VCaP (cell line): ENCODE measurements at regions not wholly inside any gene's neighbourhood (a gene's known extent, or its start where the extent isn't known, plus 50 kb on each side); places are given as distances from the start of the nearest gene placed in this dataset.

Source experiments
- H3K27ac ChIP-seq: fragments of 450-650 bp; 2 replicates; pipeline ENCODE4 v1.5.1; 2017
- TF ChIP-seq, protein P1 (sequence below): fragments of 450-650 bp; conservative IDR thresholded peaks from 2 replicates; pipeline ENCODE4 v1.5.1; 2017; ENCODE audit warnings: mild to moderate bottlenecking, moderate library complexity

DNA sequence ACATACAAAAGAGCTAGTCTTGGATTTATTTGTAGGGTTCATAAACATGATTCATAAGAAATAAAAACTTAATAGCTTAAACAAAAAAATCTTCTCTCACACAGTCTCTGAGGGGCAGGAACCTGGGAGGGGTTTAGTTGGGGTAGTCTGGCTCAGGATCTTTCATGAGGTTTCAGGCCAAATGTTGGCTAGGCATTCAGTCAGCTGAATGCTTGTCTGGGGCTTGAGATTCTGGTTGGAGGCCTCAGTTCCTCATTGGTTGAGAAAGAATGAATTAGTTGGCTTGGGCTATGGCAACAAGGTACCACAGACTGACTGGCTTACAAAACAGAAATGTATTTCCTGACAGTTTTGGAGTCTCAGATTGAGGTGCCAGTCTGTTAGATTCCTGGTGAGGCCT lies 74.3 kb downstream of the ANKRD7 start:
- TF ChIP-seq, protein P1, sequence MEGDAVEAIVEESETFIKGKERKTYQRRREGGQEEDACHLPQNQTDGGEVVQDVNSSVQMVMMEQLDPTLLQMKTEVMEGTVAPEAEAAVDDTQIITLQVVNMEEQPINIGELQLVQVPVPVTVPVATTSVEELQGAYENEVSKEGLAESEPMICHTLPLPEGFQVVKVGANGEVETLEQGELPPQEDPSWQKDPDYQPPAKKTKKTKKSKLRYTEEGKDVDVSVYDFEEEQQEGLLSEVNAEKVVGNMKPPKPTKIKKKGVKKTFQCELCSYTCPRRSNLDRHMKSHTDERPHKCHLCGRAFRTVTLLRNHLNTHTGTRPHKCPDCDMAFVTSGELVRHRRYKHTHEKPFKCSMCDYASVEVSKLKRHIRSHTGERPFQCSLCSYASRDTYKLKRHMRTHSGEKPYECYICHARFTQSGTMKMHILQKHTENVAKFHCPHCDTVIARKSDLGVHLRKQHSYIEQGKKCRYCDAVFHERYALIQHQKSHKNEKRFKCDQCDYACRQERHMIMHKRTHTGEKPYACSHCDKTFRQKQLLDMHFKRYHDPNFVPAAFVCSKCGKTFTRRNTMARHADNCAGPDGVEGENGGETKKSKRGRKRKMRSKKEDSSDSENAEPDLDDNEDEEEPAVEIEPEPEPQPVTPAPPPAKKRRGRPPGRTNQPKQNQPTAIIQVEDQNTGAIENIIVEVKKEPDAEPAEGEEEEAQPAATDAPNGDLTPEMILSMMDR = no peak
- no peak overlapping the region for H3K27ac ChIP-seq

DNA sequence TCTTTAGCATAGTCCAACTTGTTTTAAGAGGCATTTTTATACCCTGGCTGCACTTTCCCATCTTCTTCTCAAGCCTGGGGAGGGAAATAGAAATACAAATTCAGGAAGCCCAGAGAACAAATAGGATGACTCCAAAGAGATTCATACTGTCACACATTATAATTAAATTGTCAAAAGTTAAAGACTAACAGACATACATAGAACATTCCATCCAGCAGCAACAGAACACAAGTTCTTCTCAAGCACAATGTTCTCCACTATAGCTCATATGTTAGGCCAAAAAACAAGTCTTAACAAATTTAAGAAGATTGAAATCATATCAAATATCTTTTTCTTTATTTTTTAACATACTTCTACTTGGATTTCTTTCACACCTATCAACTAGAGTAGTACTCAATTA lies 75.7 kb downstream of the ANKRD7 start:
- TF ChIP-seq, protein P1 = no peak
- no peak overlapping the region for H3K27ac ChIP-seq

DNA sequence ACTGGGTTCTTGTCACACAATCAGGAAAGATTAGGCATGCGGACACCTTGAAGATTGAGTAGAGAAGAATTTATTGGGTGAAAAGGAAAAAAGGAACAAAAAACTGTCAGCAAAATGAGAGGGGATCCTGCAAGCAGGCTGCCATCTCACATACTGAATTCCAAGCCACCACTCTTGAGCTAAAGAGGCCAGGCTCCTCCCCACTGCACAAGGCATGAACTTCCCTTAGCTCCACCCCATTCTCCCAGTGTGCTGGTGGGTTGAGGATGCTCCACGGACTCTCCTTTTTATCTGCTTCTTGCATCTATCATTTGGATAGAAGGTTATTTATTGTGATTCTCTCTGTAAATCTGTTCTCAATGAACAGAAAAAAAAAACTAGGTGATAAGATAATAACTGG lies 79.6 kb downstream of the ANKRD7 start:
- no peak overlapping the region for H3K27ac ChIP-seq

DNA sequence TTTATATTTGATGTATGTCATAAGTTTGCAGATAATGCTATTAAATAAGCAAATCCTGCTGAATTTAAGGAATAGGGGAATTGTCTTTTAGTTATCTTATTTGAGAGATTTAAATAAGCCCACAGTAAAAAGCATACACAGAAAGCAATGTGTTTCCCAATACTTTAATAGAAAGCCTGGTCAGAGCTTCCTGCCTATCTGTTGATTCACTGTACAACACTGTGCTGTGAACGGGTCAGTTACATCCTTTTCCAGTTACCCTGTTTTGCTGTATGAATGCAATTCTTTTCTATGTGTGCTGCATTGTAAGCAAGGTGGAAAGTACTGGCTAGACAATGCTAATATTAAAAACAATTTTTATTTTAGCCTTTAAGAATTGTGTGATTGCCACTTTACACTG lies 81.2 kb downstream of the ANKRD7 start:
- no peak overlapping the region for H3K27ac ChIP-seq
- TF ChIP-seq, protein P1 = no peak

More for the DNA sequence above, 79.6 kb downstream of the ANKRD7 start:
- TF ChIP-seq, protein P1 = no peak

DNA sequence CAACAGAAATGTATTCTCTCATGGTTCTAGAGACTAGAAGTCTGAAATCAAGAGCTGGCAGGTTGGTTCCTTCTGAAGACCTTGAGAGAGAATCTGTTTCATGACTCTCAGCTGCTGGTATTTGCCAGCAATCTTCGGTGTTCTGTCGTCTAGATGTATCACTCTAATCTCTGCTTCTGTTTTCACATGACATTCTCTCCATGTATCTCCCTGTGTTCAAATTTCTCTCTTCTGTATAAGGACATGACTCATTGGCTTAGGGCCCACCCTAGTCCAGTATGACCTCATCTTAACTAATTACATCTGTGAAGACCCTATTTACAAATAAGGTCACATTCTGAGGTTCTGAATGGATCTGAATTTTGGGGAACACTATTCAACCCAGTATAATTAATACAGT lies 82.3 kb downstream of the ANKRD7 start:
- H3K27ac ChIP-seq = no peak overlapping the region
- TF ChIP-seq, protein P1 = no peak

DNA sequence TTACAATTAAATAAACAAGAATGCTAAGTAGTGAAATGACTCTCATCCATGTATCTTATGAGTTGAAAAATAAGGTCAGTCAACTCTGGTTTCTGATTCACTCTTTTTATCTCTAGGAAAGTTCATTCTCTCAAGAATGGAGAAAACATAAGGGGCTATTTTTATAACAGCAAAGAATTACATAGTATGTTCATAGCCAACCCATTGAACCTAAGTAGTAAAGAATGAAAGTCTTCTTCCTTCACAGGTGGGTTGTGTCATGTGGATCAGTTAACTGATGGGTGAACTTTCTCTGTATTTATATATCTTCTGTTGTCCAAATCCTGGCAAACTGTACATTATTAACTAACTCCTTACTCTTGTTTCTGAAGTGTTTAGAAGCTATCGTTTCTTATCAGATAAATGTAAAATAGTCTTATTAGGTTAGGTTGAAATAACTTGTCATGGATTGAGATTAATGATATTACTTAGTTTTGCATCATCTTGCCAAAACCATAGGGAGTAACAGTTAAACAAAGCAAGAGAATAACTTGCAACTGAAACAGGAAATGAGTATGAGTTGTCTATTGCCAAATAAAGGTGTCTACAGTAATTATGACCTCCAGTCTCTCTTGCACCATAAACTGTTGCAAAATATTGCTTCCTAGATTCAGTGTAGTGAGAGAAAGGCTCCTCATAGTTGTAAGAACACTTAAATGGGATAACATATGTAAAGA lies 86.8 kb downstream of the ANKRD7 start:
- TF ChIP-seq, protein P1 = no peak
- no peak overlapping the region for H3K27ac ChIP-seq

DNA sequence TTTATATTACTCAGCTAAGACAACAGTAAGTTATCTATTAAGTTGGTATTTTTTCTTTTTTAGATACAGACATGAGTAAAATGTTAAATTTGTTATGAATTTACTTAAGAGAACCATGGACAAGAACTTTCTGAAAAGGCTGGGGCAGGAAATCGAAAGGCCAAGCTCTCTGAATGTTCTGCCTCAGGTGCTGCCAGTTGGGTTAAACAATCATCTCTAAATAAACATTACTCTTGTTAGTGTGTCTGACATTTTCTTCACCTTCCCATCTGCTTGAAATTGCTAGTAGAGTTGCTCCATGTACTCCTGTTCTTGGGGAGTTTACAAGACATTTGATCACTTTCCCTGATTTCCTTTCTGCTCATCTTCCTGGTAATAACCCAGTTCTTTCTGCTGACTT lies 87.5 kb downstream of the ANKRD7 start:
- TF ChIP-seq, protein P1 = no peak
- H3K27ac ChIP-seq = no peak overlapping the region
